Astrocyte (in vitro differentiated cells and primary cell): ENCODE measurements at regions not wholly inside any gene's neighbourhood (a gene's known extent, or its start where the extent isn't known, plus 50 kb on each side); places are given as distances from the start of the nearest gene placed in this dataset.

Experiments
- DNase-seq: peaks from one replicate; pipeline ENCODE4 v3.0.0-alpha.2; 2010; ENCODE audit warnings: low read depth
- FAIRE-seq: peaks from 2 replicates; lab custom pipeline; 2011; peaks lifted over from hg19 to GRCh38; lab: Jason Lieb, UNC
- H2AFZ ChIP-seq: 2 replicates; pipeline ENCODE4 v1.6.0; 2012; ENCODE audit warnings: low read depth, low read length, inconsistent platforms
- H3K27ac ChIP-seq: 2 replicates; pipeline ENCODE4 v1.5.1; 2011; ENCODE audit warnings: low read depth, low read length, inconsistent platforms
- H3K27me3 ChIP-seq: 2 replicates; pipeline ENCODE4 v1.6.0; 2011; ENCODE audit warnings: low read length, inconsistent platforms; ENCODE audit not compliant: insufficient read depth
- H3K36me3 ChIP-seq: 2 replicates; pipeline ENCODE4 v1.5.1; 2011; ENCODE audit warnings: low read length, inconsistent platforms; ENCODE audit not compliant: insufficient read depth
- H3K4me1 ChIP-seq: 2 replicates; pipeline ENCODE4 v1.5.1; 2011; ENCODE audit warnings: low read length, inconsistent platforms; ENCODE audit not compliant: insufficient read depth
- H3K4me2 ChIP-seq: 2 replicates; pipeline ENCODE4 v1.6.0; 2012; ENCODE audit warnings: low read length, inconsistent platforms
- H3K4me3 ChIP-seq: 2 replicates; pipeline ENCODE4 v1.5.1; 2011; ENCODE audit warnings: low read depth, mild to moderate bottlenecking, low read length, inconsistent platforms; ENCODE audit not compliant: insufficient read depth
- H3K79me2 ChIP-seq: 2 replicates; pipeline ENCODE4 v1.6.0; 2012; ENCODE audit warnings: mild to moderate bottlenecking, low read length, inconsistent platforms; ENCODE audit not compliant: insufficient read depth
- H3K9ac ChIP-seq: 2 replicates; pipeline ENCODE4 v1.6.0; 2012; ENCODE audit warnings: mild to moderate bottlenecking, low read length, inconsistent platforms
- H3K9me3 ChIP-seq: 2 replicates; pipeline ENCODE4 v1.5.1; 2012; ENCODE audit warnings: low read depth, mild to moderate bottlenecking, low read length, inconsistent platforms; ENCODE audit not compliant: insufficient read depth
- H4K20me1 ChIP-seq: 2 replicates; pipeline ENCODE4 v1.6.0; 2012; ENCODE audit warnings: low read length, inconsistent platforms; ENCODE audit not compliant: insufficient read depth
- H3K27ac Mint-ChIP-seq: one replicate; pipeline ENCODE4 v1.8.0; 2021; ENCODE audit warnings: mild to moderate bottlenecking, mixed read lengths; ENCODE audit not compliant: unreplicated experiment
- H3K27me3 Mint-ChIP-seq: one replicate; pipeline ENCODE4 v1.8.0; 2021; ENCODE audit warnings: low read depth, mixed read lengths; ENCODE audit not compliant: unreplicated experiment
- H3K36me3 Mint-ChIP-seq: one replicate; pipeline ENCODE4 v1.8.0; 2021; ENCODE audit warnings: low read depth, mixed read lengths; ENCODE audit not compliant: unreplicated experiment
- H3K4me1 Mint-ChIP-seq: one replicate; pipeline ENCODE4 v1.8.0; 2021; ENCODE audit warnings: low read depth, mixed read lengths; ENCODE audit not compliant: unreplicated experiment
- H3K4me3 Mint-ChIP-seq: one replicate; pipeline ENCODE4 v1.8.0; 2021; ENCODE audit warnings: mild to moderate bottlenecking, moderate library complexity, mixed read lengths; ENCODE audit not compliant: unreplicated experiment
- H3K9me3 Mint-ChIP-seq: one replicate; pipeline ENCODE4 v1.8.0; 2021; ENCODE audit warnings: mild to moderate bottlenecking, mixed read lengths; ENCODE audit not compliant: unreplicated experiment
- CTCF ChIP-seq: IDR thresholded peaks from 2 replicates; pipeline ENCODE4 v1.5.1; 2011; ENCODE audit warnings: low read depth, mild to moderate bottlenecking, inconsistent platforms, low read length, moderate library complexity; ENCODE audit not compliant: insufficient read depth
- EZH2 ChIP-seq: IDR thresholded peaks from 2 replicates; pipeline ENCODE4 v1.6.1; 2012; ENCODE audit warnings: mild to moderate bottlenecking, low read length, inconsistent platforms; ENCODE audit not compliant: insufficient read depth

- FAIRE-seq = no peak
- no peaks in the 10 kb centered on the region for H3K9me3 ChIP-seq
- H3K9ac ChIP-seq = no peak overlapping the region
- H3K4me3 ChIP-seq = no peak overlapping the region
- Mint-ChIP-seq H3K27me3 (no peaks in the 10 kb centered on the region), H3K4me1 (no peaks in the 10 kb centered on the region), H3K9me3 (no peaks in the 10 kb centered on the region), H3K36me3 (no peaks in the 10 kb centered on the region), H3K27ac (no peak overlapping the region), H3K4me3 (no peak overlapping the region)
- no peaks in the 10 kb centered on the region for H3K36me3 ChIP-seq
- no peak for DNase-seq
- TF ChIP-seq CTCF (no peak), EZH2 (no peak)
- no peak overlapping the region for H3K27ac ChIP-seq
- H2AFZ ChIP-seq = no peak overlapping the region
- no peaks in the 10 kb centered on the region for H3K4me1 ChIP-seq
- no peaks in the 10 kb centered on the region for H3K27me3 ChIP-seq
- H4K20me1 ChIP-seq = no peaks in the 10 kb centered on the region
- no peaks in the 10 kb centered on the region for H3K79me2 ChIP-seq
- no peak overlapping the region for H3K4me2 ChIP-seq
Measured at GRCh38 chr7:12002428-12002827, 170.4 kb upstream of the THSD7A start.

- no peaks in the 10 kb centered on the region for H3K9me3 Mint-ChIP-seq
- no peaks in the 10 kb centered on the region for H3K27me3 Mint-ChIP-seq
- no peaks in the 10 kb centered on the region for H3K36me3 Mint-ChIP-seq
- FAIRE-seq = no peak
- H3K4me2 ChIP-seq = no peak overlapping the region
- H4K20me1 ChIP-seq = no peaks in the 10 kb centered on the region
- H3K27ac Mint-ChIP-seq = no peak overlapping the region
- no peaks in the 10 kb centered on the region for H3K9me3 ChIP-seq
- no peaks in the 10 kb centered on the region for H3K4me1 ChIP-seq
- DNase-seq = no peak
- H3K4me3 ChIP-seq = no peak overlapping the region
- no peak overlapping the region for H3K4me3 Mint-ChIP-seq
- no peak overlapping the region for H3K9ac ChIP-seq
- no peaks in the 10 kb centered on the region for H3K27me3 ChIP-seq
- no peaks in the 10 kb centered on the region for H3K36me3 ChIP-seq
- no peak overlapping the region for H2AFZ ChIP-seq
- no peaks in the 10 kb centered on the region for H3K79me2 ChIP-seq
- no peaks in the 10 kb centered on the region for H3K4me1 Mint-ChIP-seq
- TF ChIP-seq CTCF (no peak), EZH2 (no peak)
- H3K27ac ChIP-seq = no peak overlapping the region
Measured at GRCh38 chr7:12004581-12004980, 172.6 kb upstream of the THSD7A start.

- no peak overlapping the region for H3K4me2 ChIP-seq
- Mint-ChIP-seq H3K27me3 (no peaks in the 10 kb centered on the region), H3K27ac (no peak overlapping the region), H3K9me3 (no peaks in the 10 kb centered on the region), H3K4me1 (no peaks in the 10 kb centered on the region), H3K36me3 (no peaks in the 10 kb centered on the region), H3K4me3 (no peak overlapping the region)
- DNase-seq (no peak), FAIRE-seq (no peak)
- no peak overlapping the region for H3K27ac ChIP-seq
- no peaks in the 10 kb centered on the region for H3K4me1 ChIP-seq
- H4K20me1 ChIP-seq = no peaks in the 10 kb centered on the region
- H3K9me3 ChIP-seq = no peaks in the 10 kb centered on the region
- no peaks in the 10 kb centered on the region for H3K27me3 ChIP-seq
- H3K79me2 ChIP-seq = no peaks in the 10 kb centered on the region
- TF ChIP-seq EZH2 (no peak), CTCF (no peak)
- no peak overlapping the region for H2AFZ ChIP-seq
- H3K4me3 ChIP-seq = no peak overlapping the region
- no peak overlapping the region for H3K9ac ChIP-seq
- H3K36me3 ChIP-seq = no peaks in the 10 kb centered on the region
Measured at GRCh38 chr7:12007576-12007975, 175.6 kb upstream of the THSD7A start.
